CD4-positive, alpha-beta T cell treated with Interleukin-12 subunit alpha and Interleukin-12 subunit beta, for 1 hour (primary cell): ENCODE measurements at regions not wholly inside any gene's neighbourhood (a gene's known extent, or its start where the extent isn't known, plus 50 kb on each side); places are given as distances from the start of the nearest gene placed in this dataset.

ENCODE experiments used
- DNase-seq: peaks from one replicate; pipeline ENCODE4 v3.0.0-alpha.2; 2020

GRCh38 chr2:5035057-5035488 is 657.1 kb upstream of the SOX11 start:
- no peak for DNase-seq

DNA sequence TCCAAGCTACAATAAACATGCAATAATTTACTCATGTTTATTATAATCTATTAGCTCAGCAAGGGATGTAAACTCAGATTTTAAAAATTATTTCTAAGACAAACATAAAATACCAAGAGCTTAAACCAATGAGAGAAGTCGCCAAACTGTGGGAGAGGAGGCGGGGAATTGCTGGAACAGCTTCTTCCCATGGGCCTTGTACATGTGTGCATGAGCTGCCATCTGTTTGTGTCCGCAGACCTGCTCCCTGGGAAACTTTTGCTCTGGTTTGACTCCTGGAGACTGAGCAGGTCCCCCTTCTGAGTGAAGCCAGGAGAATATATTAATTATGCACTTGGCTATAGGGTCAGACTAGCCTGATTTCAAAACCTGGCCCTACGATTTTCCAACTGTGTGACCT is 655.9 kb upstream of the SOX11 start:
- DNase-seq, result no peak

DNA sequence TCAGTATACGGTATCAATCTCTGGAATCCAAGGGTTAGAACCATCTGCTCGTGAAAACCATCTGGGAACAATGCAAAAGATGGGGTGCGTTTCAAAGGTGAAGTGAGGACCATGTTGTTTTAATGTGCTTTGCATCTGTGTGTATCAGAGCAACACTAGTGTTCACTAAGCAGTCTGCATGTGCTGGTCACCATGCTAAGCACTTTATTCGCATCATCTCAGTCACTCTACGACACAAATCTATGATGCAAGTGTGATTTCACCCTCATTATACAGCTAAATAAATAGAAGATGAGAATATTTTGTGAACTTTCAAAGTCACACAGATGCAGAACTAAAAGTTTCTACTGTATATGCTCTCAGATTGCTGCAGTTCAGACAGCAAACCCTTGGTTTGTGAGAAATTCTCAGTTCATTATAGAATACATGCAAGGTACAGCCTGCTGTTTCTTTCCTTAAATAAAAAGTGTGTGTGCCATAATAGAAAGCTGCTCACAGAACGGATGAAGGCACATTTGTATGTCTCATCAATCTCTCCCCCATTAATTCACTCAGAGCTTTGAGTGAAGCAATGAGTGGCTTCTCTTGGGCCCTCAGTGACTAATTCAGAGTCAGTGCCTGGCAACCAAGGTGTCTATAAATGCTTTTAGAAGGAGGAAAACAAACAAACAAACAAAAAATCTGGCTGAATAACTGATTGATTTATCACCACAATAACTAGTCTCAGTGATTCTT is 652.8 kb upstream of the SOX11 start:
- DNase-seq, result no peak

DNA sequence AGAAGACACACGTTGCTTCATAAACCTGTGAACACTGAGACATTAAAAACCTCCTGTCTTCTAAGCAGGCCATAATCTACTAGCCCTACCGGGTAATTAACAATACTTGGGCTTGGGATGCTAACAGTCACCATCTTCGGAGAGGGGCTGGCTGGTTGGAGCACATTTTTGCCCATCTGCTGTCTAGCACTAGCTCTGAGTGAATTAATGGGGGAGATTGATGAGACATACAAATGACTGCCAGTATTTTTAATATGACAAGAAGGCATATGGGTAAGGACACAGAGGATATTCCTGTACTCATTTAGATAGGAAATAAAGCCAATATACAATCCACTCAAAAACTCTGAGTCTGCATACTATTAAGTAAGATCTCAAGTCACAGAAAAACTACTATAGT is 651.6 kb upstream of the SOX11 start:
- no peak for DNase-seq

DNA sequence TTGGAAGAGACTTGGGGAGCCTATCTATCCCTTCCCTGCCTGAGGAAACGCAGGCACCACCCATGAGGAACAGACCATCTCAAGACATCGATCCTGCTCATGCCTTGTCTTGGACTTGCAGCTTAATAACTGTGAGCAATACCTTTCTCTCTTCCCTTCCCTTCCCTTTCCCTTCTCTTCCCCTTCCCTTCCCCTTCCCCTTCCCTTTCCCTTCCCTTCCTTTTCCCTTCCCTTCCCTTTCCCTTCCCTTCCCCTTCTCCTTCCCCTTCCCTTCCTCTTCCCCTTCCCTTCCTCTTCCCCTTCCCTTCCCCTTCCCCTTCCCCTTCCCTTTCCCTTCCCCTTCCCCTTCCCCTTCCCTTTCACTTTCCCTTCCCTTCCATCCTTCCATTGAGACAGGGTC is 650.7 kb upstream of the SOX11 start:
- DNase-seq, result no peak

- no peak for DNase-seq
Measured at GRCh38 chr2:5042666-5043440, 649.3 kb upstream of the SOX11 start.

DNA sequence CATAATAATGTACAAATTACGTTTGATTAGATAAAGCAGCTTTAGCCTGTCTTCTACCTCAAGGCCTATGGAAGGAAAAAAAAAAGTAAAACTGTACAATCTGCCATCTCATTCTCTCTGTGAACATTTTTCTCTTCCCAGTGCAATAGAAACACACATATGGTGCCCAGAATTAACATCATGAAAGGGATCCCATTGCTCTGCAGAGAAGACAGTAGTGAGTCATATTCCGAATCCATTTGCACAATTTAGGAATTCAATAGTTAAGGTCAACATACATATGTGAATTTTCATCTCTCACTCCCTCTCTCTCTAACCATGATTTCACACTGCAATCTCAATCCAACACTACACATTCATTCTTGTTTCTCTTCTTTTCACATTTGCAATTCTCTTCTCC is 640.9 kb upstream of the SOX11 start:
- no peak for DNase-seq

DNA sequence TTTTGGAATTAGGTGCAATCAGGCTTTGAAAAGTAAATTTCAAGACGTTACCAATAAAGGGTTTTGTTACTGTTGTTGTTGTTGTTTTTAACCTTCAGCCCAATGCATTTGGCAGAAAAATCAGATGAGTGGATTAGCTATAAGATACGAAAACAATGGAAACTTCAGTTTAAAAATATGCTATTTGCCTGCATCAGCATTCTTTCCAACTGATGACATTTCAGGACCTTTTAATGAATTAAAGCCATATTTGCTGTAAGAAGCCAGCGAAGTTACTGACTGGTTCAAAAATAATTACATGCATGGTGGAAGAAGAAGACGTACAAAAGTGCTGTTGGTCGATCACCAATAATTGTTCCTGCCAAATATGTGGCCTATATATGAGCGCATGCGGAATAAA is 639.3 kb upstream of the SOX11 start:
- no peak for DNase-seq

- no peak for DNase-seq
Measured at GRCh38 chr2:5057891-5058351, 634.3 kb upstream of the SOX11 start.

- no peak for DNase-seq
Measured at GRCh38 chr2:5060956-5061355, 631.2 kb upstream of the SOX11 start.

DNA sequence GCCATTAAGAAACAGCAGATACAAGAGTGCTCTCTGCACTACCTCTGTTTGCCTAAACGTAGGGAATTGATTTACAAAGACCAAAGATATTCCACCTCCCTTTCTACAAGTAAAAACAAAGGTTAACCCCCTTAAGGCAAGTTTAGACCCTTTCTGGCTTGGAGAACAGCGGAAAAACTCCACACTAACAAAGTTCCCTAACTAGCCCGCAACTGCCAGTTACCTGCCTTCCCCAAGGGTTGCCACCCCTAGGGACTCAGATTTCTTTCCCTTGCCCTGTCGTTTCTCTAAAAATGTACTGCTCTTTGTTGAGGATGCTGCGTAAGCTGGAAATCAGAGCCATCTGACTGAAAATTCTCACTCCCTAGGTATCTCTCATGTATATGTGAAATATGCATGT is 627.5 kb upstream of the SOX11 start:
- DNase-seq, result no peak

GRCh38 chr2:5067816-5068215 is 624.4 kb upstream of the SOX11 start:
- no peak for DNase-seq

DNA sequence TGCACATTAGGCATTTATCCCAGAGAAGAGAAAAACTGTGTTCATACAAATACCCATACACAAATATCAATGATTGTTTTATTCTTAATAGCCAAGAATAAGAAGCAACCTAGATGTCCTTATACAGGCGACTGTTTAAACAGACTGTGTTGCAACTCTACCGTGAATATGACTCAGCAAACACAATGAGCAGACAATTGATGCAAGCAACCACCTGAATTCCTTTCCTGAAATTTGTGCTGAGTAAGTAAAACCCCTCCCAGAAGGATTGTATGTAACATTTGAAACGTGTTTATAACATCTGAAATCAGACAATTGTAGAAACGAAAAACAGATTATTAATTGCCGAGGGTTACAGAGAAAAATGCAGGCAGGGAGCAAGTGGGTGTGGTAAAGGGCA is 621.9 kb upstream of the SOX11 start:
- DNase-seq, result no peak

GRCh38 chr2:5074733-5075132 is 617.5 kb upstream of the SOX11 start:
- no peak for DNase-seq

- DNase-seq, result no peak
Measured at GRCh38 chr2:5076599-5076998, 615.6 kb upstream of the SOX11 start.

- no peak for DNase-seq
Measured at GRCh38 chr2:5077479-5078089, 614.6 kb upstream of the SOX11 start.

DNA sequence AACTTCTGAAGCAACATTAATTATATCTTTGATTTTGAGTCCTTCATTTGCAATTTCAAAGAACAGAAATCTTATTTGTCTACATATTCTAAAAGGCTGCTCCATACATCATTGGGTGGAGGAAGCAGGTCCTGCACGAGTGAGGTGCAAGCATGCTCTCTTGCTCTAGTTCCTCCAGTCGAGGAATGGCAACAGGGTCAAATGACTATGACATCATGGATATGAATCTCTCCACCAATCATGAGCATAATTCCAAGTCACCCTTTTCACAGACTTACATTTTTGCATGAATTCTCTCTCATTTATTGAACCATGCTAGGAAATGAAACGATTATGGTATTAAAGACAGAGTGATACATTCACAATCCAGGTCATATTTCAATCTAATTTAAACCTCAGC is 608.8 kb upstream of the SOX11 start:
- no peak for DNase-seq

DNA sequence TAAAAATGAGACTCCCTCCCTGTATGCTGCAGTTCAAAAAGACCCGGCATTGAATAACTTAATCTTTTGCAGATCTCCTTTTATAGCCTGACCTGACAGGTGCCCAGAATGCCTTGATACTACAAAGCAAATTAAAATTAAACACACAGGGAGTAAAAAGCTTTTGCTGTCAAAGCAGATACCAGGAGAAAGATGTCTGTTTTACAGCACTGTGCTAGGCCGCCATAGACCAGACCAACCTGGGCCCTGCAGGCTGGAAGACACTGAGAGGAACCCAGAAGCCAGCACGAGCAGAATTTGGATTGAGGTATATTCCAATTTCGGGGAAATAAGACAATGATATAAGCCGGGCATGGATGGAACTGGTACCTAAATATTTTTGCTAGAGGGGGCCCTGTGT is 602.8 kb upstream of the SOX11 start:
- DNase-seq, result no peak

GRCh38 chr2:5093056-5093455 is 599.1 kb upstream of the SOX11 start:
- no peak for DNase-seq

GRCh38 chr2:5093518-5093917 is 598.7 kb upstream of the SOX11 start:
- no peak for DNase-seq

DNA sequence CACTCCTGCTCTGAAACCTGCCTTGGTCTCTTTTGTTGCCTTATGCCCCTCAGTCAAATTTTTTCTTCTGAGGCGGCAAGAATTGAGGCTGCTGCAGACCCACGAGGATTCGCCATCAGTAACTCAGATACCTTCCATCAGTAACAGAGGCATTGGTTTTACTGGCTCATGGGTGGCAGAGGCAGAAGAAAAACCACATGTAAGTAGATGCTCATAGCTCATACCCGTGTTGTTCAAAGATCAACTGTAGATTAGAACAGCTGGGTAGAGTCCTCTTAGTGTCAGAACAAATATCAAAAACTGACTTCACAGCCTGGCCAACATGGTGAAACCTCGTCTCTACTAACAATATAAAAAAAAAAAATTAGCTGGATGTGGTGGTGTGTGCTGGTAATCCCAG is 598.0 kb upstream of the SOX11 start:
- DNase-seq, result no peak

DNA sequence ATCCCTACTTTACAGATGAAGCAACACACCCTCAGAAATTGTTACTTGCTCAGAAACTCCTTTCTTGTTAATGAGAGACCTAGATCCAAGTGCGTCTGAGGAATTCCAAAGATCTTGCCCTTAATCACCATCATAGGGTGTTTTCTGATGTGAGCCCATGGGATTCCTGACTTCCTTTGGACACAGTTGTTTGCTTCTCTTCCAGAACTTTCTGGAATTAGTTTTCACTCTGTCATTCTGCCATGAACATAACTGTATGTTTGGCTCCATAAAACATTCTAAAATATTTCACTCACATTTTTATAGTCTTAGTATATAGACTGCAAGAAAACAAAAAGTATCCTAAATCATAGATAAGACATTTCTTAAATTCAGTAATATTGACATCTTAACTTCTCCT is 593.9 kb upstream of the SOX11 start:
- no peak for DNase-seq

DNA sequence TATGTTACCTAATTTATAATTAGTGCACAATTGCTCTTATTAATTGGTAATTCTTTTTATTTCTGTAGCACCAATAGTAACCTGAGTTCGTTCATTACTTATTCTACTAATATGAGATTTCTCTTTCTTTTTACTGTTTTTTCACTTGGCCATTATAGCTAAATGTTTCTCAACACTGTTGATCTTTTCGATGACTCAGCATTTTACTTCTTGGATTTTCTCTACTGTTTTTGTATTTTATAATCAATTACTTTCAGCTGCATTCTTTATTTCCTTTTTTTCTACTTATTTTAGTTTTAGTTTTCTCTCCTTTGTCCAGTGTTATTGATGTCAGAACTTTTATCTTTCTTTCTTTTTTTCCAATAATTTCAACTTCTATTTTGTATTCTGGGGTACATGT is 589.4 kb upstream of the SOX11 start:
- no peak for DNase-seq

- no peak for DNase-seq
Measured at GRCh38 chr2:5111581-5111980, 580.6 kb upstream of the SOX11 start.
